SK-N-SH treated with all-trans-retinoic acid at 6 μM for 48 hours (cell line): ENCODE measurements at regions not wholly inside any gene's neighbourhood (a gene's known extent, or its start where the extent isn't known, plus 50 kb on each side); places are given as distances from the start of the nearest gene placed in this dataset.

Experiments
- ATAC-seq: fragments of 200-7000 bp; cut with Tn5 transposase; 3 replicates; pipeline ENCODE4 v1.9.1; 2020; ENCODE audit warnings: mild to moderate bottlenecking, moderate library complexity
- ARNTL ChIP-seq: fragments of 450-650 bp; formaldehyde crosslinking; IDR thresholded peaks from 2 replicates; pipeline ENCODE4 v1.5.0; 2020; ENCODE audit warnings: low read depth, mild to moderate bottlenecking, moderate library complexity, borderline replicate concordance
- BACH2 ChIP-seq: fragments of 250-450 bp; sonication (Bioruptor Pico); IDR thresholded peaks from 2 replicates; pipeline ENCODE4 v1.9.0; 2021; ENCODE audit warnings: mild to moderate bottlenecking, borderline replicate concordance
- ESRRG ChIP-seq: fragments of 250-450 bp; sonication (Bioruptor Pico); IDR thresholded peaks from 2 replicates; pipeline ENCODE4 v1.6.1; 2021; ENCODE audit warnings: mild to moderate bottlenecking
- GLIS3 ChIP-seq: fragments of 250-450 bp; sonication (Bioruptor Pico); IDR thresholded peaks from 2 replicates; pipeline ENCODE4 v1.5.0; 2020; ENCODE audit warnings: mild to moderate bottlenecking, moderate library complexity
- ISL1 ChIP-seq: fragments of 250-450 bp; sonication (Bioruptor Pico); IDR thresholded peaks from 2 replicates; pipeline ENCODE4 v2.1.2; 2022; ENCODE audit warnings: mild to moderate bottlenecking, moderate library complexity
- OSR1 ChIP-seq: fragments of 250-450 bp; sonication (Bioruptor Pico); IDR thresholded peaks from 2 replicates; pipeline ENCODE4 v1.8.0; 2022; ENCODE audit warnings: moderate library complexity, mild to moderate bottlenecking, inconsistent platforms
- PPARA ChIP-seq: fragments of 250-450 bp; sonication (Bioruptor Pico); IDR thresholded peaks from 2 replicates; pipeline ENCODE4 v1.5.0; 2020; ENCODE audit warnings: mild to moderate bottlenecking, borderline replicate concordance
- SNAI2 ChIP-seq: fragments of 250-450 bp; sonication (Bioruptor Pico); IDR thresholded peaks from 2 replicates; pipeline ENCODE4 v1.5.0; 2020; ENCODE audit warnings: mild to moderate bottlenecking, moderate library complexity
- TCF4 ChIP-seq: fragments of 250-450 bp; sonication (Bioruptor Pico); IDR thresholded peaks from 2 replicates; pipeline ENCODE4 v1.8.0; 2021; ENCODE audit warnings: mild to moderate bottlenecking, moderate library complexity, borderline replicate concordance
- TOX ChIP-seq: fragments of 250-450 bp; sonication (Bioruptor Pico); IDR thresholded peaks from 2 replicates; pipeline ENCODE4 v1.8.0; 2021; ENCODE audit warnings: mild to moderate bottlenecking, moderate library complexity, borderline replicate concordance
- ZC3H10 ChIP-seq: fragments of 250-450 bp; sonication (Bioruptor Pico); IDR thresholded peaks from 2 replicates; pipeline ENCODE4 v1.5.1; 2021; ENCODE audit warnings: mild to moderate bottlenecking, moderate library complexity
- ZFP3 ChIP-seq: fragments of 250-450 bp; sonication (Bioruptor Pico); IDR thresholded peaks from 2 replicates; pipeline ENCODE4 v1.5.0; 2020; ENCODE audit warnings: mild to moderate bottlenecking, moderate library complexity
- ZNF70 ChIP-seq: fragments of 450-650 bp; formaldehyde crosslinking; IDR thresholded peaks from 2 replicates; pipeline ENCODE4 v1.5.0; 2020; ENCODE audit warnings: mild to moderate bottlenecking, moderate library complexity
- ZNF8 ChIP-seq: fragments of 450-650 bp; formaldehyde crosslinking; IDR thresholded peaks from 2 replicates; pipeline ENCODE4 v1.5.0; 2020; ENCODE audit warnings: mild to moderate bottlenecking, moderate library complexity
- TF ChIP-seq, protein P1 (sequence below): fragments of 250-450 bp; sonication (Bioruptor Pico); IDR thresholded peaks from 2 replicates; pipeline ENCODE4 v1.5.1; 2021; ENCODE audit warnings: mild to moderate bottlenecking, moderate library complexity
- TF ChIP-seq, protein P2 (sequence below): fragments of 250-450 bp; sonication (Bioruptor Pico); IDR thresholded peaks from 2 replicates; pipeline ENCODE4 v1.5.1; 2020; ENCODE audit warnings: low read depth, mild to moderate bottlenecking, moderate library complexity
- TF ChIP-seq, protein P3 (sequence below): fragments of 250-450 bp; sonication (Bioruptor Pico); IDR thresholded peaks from 2 replicates; pipeline ENCODE4 v1.8.0; 2021; ENCODE audit warnings: low read depth, mild to moderate bottlenecking, moderate library complexity, borderline replicate concordance
- TF ChIP-seq, protein P4 (sequence below): fragments of 250-450 bp; sonication (Bioruptor Pico); IDR thresholded peaks from 2 replicates; pipeline ENCODE4 v1.5.0; 2020; ENCODE audit warnings: mild to moderate bottlenecking, moderate library complexity
- TF ChIP-seq, protein P5 (sequence below): fragments of 250-450 bp; sonication (Bioruptor Pico); IDR thresholded peaks from 2 replicates; pipeline ENCODE4 v1.8.0; 2020; ENCODE audit warnings: mild to moderate bottlenecking, moderate library complexity, borderline replicate concordance

DNA sequence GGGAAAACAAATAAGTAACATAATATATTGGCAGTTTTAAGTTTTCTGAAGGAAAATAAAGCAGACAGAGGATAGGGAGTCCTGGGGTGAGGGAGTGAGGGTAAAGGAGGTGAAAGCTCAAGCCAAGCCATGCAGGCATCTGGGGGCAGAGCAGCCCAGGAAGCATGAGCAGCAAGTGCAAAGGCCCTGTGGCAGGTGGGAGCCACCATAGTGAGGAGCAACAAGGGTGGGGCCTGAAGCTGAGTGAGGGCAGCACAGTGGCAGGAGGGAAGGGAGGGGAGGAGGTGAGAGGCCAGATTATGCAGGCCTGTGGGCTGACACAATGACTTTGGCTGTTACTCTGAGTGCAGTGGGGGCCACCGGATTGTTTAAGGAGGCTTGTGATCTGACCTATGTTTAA is 138.8 kb upstream of the TNR start:
- ATAC-seq = no peak
- TF ChIP-seq PPARA (CRISPR knock-in tag) = no peak
- no peak for TF ChIP-seq OSR1
- no peak for TF ChIP-seq SNAI2
- TF ChIP-seq TOX (CRISPR knock-in tag) = no peak
- TF ChIP-seq, protein P1, sequence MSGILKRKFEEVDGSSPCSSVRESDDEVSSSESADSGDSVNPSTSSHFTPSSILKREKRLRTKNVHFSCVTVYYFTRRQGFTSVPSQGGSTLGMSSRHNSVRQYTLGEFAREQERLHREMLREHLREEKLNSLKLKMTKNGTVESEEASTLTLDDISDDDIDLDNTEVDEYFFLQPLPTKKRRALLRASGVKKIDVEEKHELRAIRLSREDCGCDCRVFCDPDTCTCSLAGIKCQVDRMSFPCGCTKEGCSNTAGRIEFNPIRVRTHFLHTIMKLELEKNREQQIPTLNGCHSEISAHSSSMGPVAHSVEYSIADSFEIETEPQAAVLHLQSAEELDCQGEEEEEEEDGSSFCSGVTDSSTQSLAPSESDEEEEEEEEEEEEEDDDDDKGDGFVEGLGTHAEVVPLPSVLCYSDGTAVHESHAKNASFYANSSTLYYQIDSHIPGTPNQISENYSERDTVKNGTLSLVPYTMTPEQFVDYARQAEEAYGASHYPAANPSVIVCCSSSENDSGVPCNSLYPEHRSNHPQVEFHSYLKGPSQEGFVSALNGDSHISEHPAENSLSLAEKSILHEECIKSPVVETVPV = no peak
- no peak for TF ChIP-seq ISL1 (CRISPR knock-in tag)
- TF ChIP-seq ARNTL (CRISPR knock-in tag) = no peak
- TF ChIP-seq ZC3H10 (CRISPR knock-in tag) = no peak
- TF ChIP-seq, protein P2, sequence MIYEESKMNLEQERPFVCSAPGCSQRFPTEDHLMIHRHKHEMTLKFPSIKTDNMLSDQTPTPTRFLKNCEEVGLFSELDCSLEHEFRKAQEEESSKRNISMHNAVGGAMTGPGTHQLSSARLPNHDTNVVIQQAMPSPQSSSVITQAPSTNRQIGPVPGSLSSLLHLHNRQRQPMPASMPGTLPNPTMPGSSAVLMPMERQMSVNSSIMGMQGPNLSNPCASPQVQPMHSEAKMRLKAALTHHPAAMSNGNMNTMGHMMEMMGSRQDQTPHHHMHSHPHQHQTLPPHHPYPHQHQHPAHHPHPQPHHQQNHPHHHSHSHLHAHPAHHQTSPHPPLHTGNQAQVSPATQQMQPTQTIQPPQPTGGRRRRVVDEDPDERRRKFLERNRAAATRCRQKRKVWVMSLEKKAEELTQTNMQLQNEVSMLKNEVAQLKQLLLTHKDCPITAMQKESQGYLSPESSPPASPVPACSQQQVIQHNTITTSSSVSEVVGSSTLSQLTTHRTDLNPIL (CRISPR knock-in tag) = no peak
- no peak for TF ChIP-seq BACH2
- no peak for TF ChIP-seq ESRRG (CRISPR knock-in tag)
- TF ChIP-seq, protein P3, sequence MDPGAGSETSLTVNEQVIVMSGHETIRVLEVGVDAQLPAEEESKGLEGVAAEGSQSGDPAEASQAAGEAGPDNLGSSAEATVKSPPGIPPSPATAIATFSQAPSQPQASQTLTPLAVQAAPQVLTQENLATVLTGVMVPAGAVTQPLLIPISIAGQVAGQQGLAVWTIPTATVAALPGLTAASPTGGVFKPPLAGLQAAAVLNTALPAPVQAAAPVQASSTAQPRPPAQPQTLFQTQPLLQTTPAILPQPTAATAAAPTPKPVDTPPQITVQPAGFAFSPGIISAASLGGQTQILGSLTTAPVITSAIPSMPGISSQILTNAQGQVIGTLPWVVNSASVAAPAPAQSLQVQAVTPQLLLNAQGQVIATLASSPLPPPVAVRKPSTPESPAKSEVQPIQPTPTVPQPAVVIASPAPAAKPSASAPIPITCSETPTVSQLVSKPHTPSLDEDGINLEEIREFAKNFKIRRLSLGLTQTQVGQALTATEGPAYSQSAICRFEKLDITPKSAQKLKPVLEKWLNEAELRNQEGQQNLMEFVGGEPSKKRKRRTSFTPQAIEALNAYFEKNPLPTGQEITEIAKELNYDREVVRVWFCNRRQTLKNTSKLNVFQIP (CRISPR knock-in tag) = no peak

DNA sequence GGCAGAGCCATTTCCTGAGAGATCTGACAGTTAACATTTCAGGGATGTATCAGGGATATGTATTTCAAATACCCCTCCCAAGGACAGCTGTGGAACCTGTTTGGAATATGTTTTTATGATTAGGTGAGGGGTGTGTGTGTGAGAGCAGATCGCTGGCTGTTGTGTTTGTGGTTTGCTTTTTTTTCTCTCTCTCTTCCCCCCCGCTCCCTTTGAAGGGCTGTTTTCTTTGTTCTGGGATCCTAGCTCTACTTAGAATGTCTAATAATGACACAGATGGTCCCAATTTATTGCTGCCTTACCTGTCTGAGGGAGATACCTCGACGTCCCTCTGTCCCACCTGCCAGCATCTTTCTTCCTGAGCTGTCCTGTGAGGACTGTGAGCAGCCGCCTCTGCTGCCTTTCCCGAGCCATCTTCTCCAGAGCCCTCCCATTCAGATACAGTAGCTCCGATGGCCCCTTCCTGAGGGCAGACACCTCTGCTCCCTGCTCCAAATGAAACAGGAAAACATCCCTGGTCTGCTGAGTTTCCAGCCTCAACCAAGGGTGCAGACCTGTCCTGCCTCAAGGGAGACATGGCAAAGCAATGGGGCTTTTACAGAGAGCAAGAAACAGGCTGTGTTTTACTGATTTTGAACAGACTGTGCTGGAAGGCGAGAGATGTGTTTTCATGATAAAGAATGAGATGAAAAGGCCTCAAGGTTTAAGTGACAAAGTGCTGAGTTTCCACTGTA is 138.0 kb upstream of the TNR start:
- no peak; the same call in 2 of the 3 replicates for ATAC-seq
- TF ChIP-seq ZNF8 (CRISPR knock-in tag) = no peak
- TF ChIP-seq GLIS3 (CRISPR knock-in tag) = no peak
- no peak for TF ChIP-seq ZFP3 (CRISPR knock-in tag)
- TF ChIP-seq PPARA (CRISPR knock-in tag) = no peak
- TF ChIP-seq, protein P4, sequence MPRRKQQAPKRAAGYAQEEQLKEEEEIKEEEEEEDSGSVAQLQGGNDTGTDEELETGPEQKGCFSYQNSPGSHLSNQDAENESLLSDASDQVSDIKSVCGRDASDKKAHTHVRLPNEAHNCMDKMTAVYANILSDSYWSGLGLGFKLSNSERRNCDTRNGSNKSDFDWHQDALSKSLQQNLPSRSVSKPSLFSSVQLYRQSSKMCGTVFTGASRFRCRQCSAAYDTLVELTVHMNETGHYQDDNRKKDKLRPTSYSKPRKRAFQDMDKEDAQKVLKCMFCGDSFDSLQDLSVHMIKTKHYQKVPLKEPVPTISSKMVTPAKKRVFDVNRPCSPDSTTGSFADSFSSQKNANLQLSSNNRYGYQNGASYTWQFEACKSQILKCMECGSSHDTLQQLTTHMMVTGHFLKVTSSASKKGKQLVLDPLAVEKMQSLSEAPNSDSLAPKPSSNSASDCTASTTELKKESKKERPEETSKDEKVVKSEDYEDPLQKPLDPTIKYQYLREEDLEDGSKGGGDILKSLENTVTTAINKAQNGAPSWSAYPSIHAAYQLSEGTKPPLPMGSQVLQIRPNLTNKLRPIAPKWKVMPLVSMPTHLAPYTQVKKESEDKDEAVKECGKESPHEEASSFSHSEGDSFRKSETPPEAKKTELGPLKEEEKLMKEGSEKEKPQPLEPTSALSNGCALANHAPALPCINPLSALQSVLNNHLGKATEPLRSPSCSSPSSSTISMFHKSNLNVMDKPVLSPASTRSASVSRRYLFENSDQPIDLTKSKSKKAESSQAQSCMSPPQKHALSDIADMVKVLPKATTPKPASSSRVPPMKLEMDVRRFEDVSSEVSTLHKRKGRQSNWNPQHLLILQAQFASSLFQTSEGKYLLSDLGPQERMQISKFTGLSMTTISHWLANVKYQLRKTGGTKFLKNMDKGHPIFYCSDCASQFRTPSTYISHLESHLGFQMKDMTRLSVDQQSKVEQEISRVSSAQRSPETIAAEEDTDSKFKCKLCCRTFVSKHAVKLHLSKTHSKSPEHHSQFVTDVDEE (CRISPR knock-in tag) = no peak
- TF ChIP-seq ISL1 (CRISPR knock-in tag) = no peak
- no peak for TF ChIP-seq ZC3H10 (CRISPR knock-in tag)
- TF ChIP-seq TCF4 (CRISPR knock-in tag) = no peak

DNA sequence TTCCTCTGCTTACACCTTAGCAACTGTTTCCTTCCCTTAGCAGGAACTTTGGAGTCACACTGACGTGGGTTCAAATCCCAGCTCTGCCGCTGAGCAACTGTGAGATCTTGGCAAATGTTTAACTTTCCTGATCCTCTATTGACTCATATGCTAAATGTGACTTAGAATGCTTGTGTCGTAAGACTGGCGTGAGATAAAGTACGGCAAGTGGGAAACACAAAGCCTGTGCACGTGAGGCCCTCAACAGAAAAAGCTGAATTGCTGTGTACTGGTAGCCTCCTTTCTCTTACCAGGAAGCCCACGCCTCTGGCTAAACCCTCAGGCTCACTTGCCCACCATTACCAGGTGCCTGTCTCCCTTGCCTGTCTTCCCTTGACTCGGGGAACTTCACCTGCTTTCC is 135.4 kb upstream of the TNR start:
- no peak for ATAC-seq
- TF ChIP-seq, protein P5, sequence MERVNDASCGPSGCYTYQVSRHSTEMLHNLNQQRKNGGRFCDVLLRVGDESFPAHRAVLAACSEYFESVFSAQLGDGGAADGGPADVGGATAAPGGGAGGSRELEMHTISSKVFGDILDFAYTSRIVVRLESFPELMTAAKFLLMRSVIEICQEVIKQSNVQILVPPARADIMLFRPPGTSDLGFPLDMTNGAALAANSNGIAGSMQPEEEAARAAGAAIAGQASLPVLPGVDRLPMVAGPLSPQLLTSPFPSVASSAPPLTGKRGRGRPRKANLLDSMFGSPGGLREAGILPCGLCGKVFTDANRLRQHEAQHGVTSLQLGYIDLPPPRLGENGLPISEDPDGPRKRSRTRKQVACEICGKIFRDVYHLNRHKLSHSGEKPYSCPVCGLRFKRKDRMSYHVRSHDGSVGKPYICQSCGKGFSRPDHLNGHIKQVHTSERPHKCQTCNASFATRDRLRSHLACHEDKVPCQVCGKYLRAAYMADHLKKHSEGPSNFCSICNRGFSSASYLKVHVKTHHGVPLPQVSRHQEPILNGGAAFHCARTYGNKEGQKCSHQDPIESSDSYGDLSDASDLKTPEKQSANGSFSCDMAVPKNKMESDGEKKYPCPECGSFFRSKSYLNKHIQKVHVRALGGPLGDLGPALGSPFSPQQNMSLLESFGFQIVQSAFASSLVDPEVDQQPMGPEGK (CRISPR knock-in tag) = no peak
- TF ChIP-seq ARNTL (CRISPR knock-in tag) (no peak), ZNF70 (CRISPR knock-in tag) (no peak)
